ENCODE measurements at regions not wholly inside any gene's neighbourhood (a gene's known extent, or its start where the extent isn't known, plus 50 kb on each side); places are given as distances from the start of the nearest gene placed in this dataset.

GRCh38 chr1:76802094-76802493 lies 65.2 kb upstream of the ST6GALNAC5 start:
- POLR2A ChIA-PET, result no interaction called here
- H3K9me1 ChIP-seq (replicated peaks; ENCODE audit: control insufficient read depth, extremely low read depth, insufficient read depth, low read length), result no peaks in the 10 kb centered on the region
- H3K9ac ChIP-seq (replicated peaks; ENCODE audit: extremely low read depth, insufficient read depth, low read length), result no peak overlapping the region
- no peak for TF ChIP-seq CTCF (IDR thresholded peaks at IDR 0.05; ENCODE audit: extremely low read depth in 1 of 2, insufficient read depth in 1 of 2, low read depth in 1 of 2, low read length in 2 of 2)
- TF ChIP-seq POLR2AphosphoS5 (IDR thresholded peaks at IDR 0.05; ENCODE audit: insufficient read depth, low read depth, low read length), result no peak
- TF ChIP-seq, protein P1, sequence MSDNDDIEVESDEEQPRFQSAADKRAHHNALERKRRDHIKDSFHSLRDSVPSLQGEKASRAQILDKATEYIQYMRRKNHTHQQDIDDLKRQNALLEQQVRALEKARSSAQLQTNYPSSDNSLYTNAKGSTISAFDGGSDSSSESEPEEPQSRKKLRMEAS (IDR thresholded peaks at IDR 0.05; ENCODE audit: insufficient read depth, insufficient read length), result no peak
- TF ChIP-seq MYC (IDR thresholded peaks at IDR 0.05; ENCODE audit: low read depth, low read length), result no peak
- no peak for TF ChIP-seq FOS (IDR thresholded peaks at IDR 0.05; ENCODE audit: borderline replicate concordance, insufficient read depth, low read length)
- TF ChIP-seq POLR2A (IDR thresholded peaks at IDR 0.05; ENCODE audit: low read depth, low read length), result no peak
- no peak for TF ChIP-seq JUN (IDR thresholded peaks at IDR 0.05; ENCODE audit: borderline replicate concordance, insufficient read depth, insufficient read length, low read depth)
- TF ChIP-seq EZH2 (IDR thresholded peaks at IDR 0.05; ENCODE audit: borderline replicate concordance, low read depth, low read length, severe bottlenecking), result no peak
- no peak for TF ChIP-seq GATA2 (IDR thresholded peaks at IDR 0.05; ENCODE audit: insufficient read depth, insufficient read length, low read depth, low read length)
- no peaks in the 10 kb centered on the region for H3K9me3 ChIP-seq (replicated peaks; ENCODE audit: control insufficient read depth, insufficient read depth, low read length)
- H4K20me1 ChIP-seq (replicated peaks; ENCODE audit: control insufficient read depth, extremely low read depth, insufficient read depth, low read length), result no peaks in the 10 kb centered on the region
- H3K27ac ChIP-seq (ENCODE audit: insufficient read depth, low read depth, low read length), result no peak overlapping the region
- DNase-seq (ENCODE audit: low read depth, low spot score) (no peak), FAIRE-seq (no peak)
- no peaks in the 10 kb centered on the region for H3K79me2 ChIP-seq (ENCODE audit: control insufficient read depth, insufficient read depth, low read length)
- H3K4me2 ChIP-seq (ENCODE audit: insufficient read depth, low read length), result no peak overlapping the region
- dilution Hi-C loops (cut with MboI; ENCODE audit: extremely low pct_ligation_motif_present, low sequenced_read_pairs), result no loop called here
- no peak overlapping the region for H2AFZ ChIP-seq (ENCODE audit: low read depth, low read length)
- no peaks in the 10 kb centered on the region for H3K27me3 ChIP-seq (ENCODE audit: control insufficient read depth in 2 of 2, insufficient read depth in 2 of 2, low read length in 2 of 2)
- H3K4me1 ChIP-seq (ENCODE audit: control insufficient read depth, extremely low read depth, insufficient read depth, low read length), result no peaks in the 10 kb centered on the region
- CTCF ChIA-PET, result no interaction called here
- no TSS peak for BruUV-seq (replicated peaks)
- intact Hi-C loops (cut with micrococcal nuclease), result no loop called here
- H3K36me3 ChIP-seq (ENCODE audit: control insufficient read depth in 2 of 2, extremely low read depth in 1 of 2, insufficient read depth in 2 of 2, low read length in 2 of 2), result no peaks in the 10 kb centered on the region
- no peak overlapping the region for H3K4me3 ChIP-seq (replicated peaks in 1 of 3; ENCODE audit: insufficient read depth in 1 of 3, low read depth in 1 of 3, low read length in 3 of 3)
